HepG2 (cell line): ENCODE measurements at regions not wholly inside any gene's neighbourhood (a gene's known extent, or its start where the extent isn't known, plus 50 kb on each side); places are given as distances from the start of the nearest gene placed in this dataset.

Experiments used
- ATAC-seq: fragments of 200-7000 bp; cut with Tn5 transposase; 3 replicates; pipeline ENCODE4 v1.9.1; 2020; ENCODE audit warnings: mild to moderate bottlenecking, moderate library complexity
- BruUV-seq: library from RNA; stranded (reverse); fragments of 400-500 nt; replicated peaks from 2 replicates; lab custom pipeline; 2021; lab: Mats Ljungman, UMichigan
- CTCF ChIA-PET: fragments of 300-600 bp; formaldehyde crosslinking; extraction: SDS; loops from one replicate; lab custom pipeline; 2021; ENCODE audit warnings: low total read pairs, inconsistent platforms, low intra/inter-chr PET ratio; lab: Yijun Ruan, JAX
- POLR2A ChIA-PET: fragments of 350-600 bp; sonication (Branson Sonifier 250); formaldehyde crosslinking; loops from one replicate; lab custom pipeline; 2020; ENCODE audit warnings: antibody characterized with exemption, inconsistent platforms; lab: Yijun Ruan, JAX
- DNase-seq: peaks from one replicate; pipeline ENCODE4 v3.0.0-alpha.2; 2015; ENCODE audit warnings: low spot score
- FAIRE-seq: peaks from 3 replicates; lab custom pipeline; 2011; peaks lifted over from hg19 to GRCh38; lab: Jason Lieb, UNC
- H2AFZ ChIP-seq: one replicate; pipeline ENCODE4 v1.6.1; 2011; ENCODE audit warnings: low read length, inconsistent platforms
- H3K27ac ChIP-seq: fragments of 300-600 bp; 3 replicates; pipeline ENCODE4 v1.8.0; 2011; ENCODE audit warnings: mixed run types, mild to moderate bottlenecking, mixed read lengths, low read length, inconsistent platforms; ENCODE audit not compliant: insufficient read depth; ENCODE audit errors: extremely low read length
- H3K27me3 ChIP-seq, 2 experiments: fragments of 200-600 bp in 1 of 2; 2 replicates in 1 of 2; 3 replicates in 1 of 2; pipeline versions ENCODE4 v1.6.0 to v1.8.0; 2011; ENCODE audit warnings: low read length in 2 of 2, mild to moderate bottlenecking in 2 of 2, moderate library complexity in 2 of 2, inconsistent platforms in 1 of 2; ENCODE audit not compliant: insufficient read depth in 2 of 2, control insufficient read depth in 1 of 2
- H3K36me3 ChIP-seq, 2 experiments: fragments of 200-600 bp in 1 of 2; replicated peaks in 1 of 2; 2 replicates in 1 of 2; 3 replicates in 1 of 2; pipeline versions ENCODE4 v1.5.1 to v1.8.0; 2011; ENCODE audit warnings: low read length in 2 of 2, inconsistent platforms in 1 of 2; ENCODE audit not compliant: insufficient read depth in 2 of 2, control insufficient read depth in 1 of 2
- H3K4me1 ChIP-seq: 2 replicates; pipeline ENCODE4 v1.5.1; 2012; ENCODE audit warnings: low read length, inconsistent platforms; ENCODE audit not compliant: insufficient read depth
- H3K4me2 ChIP-seq: 2 replicates; pipeline ENCODE4 v1.6.0; 2011; ENCODE audit warnings: low read depth, low read length, inconsistent platforms
- H3K4me3 ChIP-seq, 3 experiments: fragments of 200-600 bp in 1 of 3; sonication (generic), shearing (Covaris generic) in 1 of 3; replicated peaks in 1 of 3; 2 replicates each; pipeline ENCODE4 v1.5.1; 2011 to 2016; ENCODE audit warnings: low read length in 3 of 3, inconsistent platforms in 2 of 3, low read depth in 2 of 3, mild to moderate bottlenecking in 2 of 3, control low read depth in 1 of 3, mixed read lengths in 1 of 3; ENCODE audit not compliant: insufficient read depth in 1 of 3
- H3K79me2 ChIP-seq: one replicate; pipeline ENCODE4 v1.6.1; 2011; ENCODE audit warnings: low read length, inconsistent platforms; ENCODE audit not compliant: insufficient read depth
- H3K9ac ChIP-seq: 2 replicates; pipeline ENCODE4 v1.6.0; 2011; ENCODE audit warnings: mild to moderate bottlenecking, low read depth, low read length, inconsistent platforms; ENCODE audit not compliant: insufficient read depth
- H3K9me3 ChIP-seq: 2 replicates; pipeline ENCODE4 v1.5.1; 2012; ENCODE audit warnings: mild to moderate bottlenecking, low read length
- H4K20me1 ChIP-seq: 2 replicates; pipeline ENCODE4 v1.6.0; 2011; ENCODE audit warnings: inconsistent platforms, mild to moderate bottlenecking, low read length, moderate library complexity; ENCODE audit not compliant: insufficient read depth
- DPF2 ChIP-seq: sonication (generic); formaldehyde crosslinking; IDR thresholded peaks from 2 replicates; pipeline ENCODE4 v1.4.0; 2020; ENCODE audit warnings: mild to moderate bottlenecking, low read depth, missing genetic modification reagents, borderline replicate concordance
- FOXM1 ChIP-seq: sonication (generic); formaldehyde crosslinking; IDR thresholded peaks from 2 replicates; pipeline ENCODE4 v1.5.0; 2020; ENCODE audit warnings: missing genetic modification reagents
- HNRNPK ChIP-seq: fragments of 200-400 bp; formaldehyde crosslinking; IDR thresholded peaks from 2 replicates; pipeline ENCODE4 v1.6.1; 2018; ENCODE audit warnings: low read length, low read depth, moderate library complexity, mild to moderate bottlenecking; ENCODE audit not compliant: poor library complexity, severe bottlenecking
- HNRNPUL1 ChIP-seq: fragments of 200-400 bp; formaldehyde crosslinking; IDR thresholded peaks from 2 replicates; pipeline ENCODE4 v1.6.1; 2017; ENCODE audit warnings: low read depth, mild to moderate bottlenecking, low read length, moderate library complexity
- ISX ChIP-seq: sonication (generic); formaldehyde crosslinking; conservative IDR thresholded peaks from 2 replicates; pipeline ENCODE4 v1.5.0; 2020; ENCODE audit warnings: missing genetic modification reagents
- RBM39 ChIP-seq: fragments of 200-400 bp; formaldehyde crosslinking; IDR thresholded peaks from one replicate; pipeline ENCODE4 v1.6.1; 2018; ENCODE audit warnings: antibody characterized with exemption, mild to moderate bottlenecking, low read depth, low read length; ENCODE audit not compliant: poor library complexity, severe bottlenecking
- SAFB2 ChIP-seq: sonication (generic); formaldehyde crosslinking; IDR thresholded peaks from 2 replicates; pipeline ENCODE4 v1.5.1; 2020; ENCODE audit warnings: missing genetic modification reagents, low read depth, mild to moderate bottlenecking, borderline replicate concordance
- TAF15 ChIP-seq: fragments of 200-400 bp; formaldehyde crosslinking; IDR thresholded peaks from one replicate; pipeline ENCODE4 v1.6.1; 2018; ENCODE audit warnings: mild to moderate bottlenecking, low read depth, low read length; ENCODE audit not compliant: poor library complexity, severe bottlenecking
- ZBTB38 ChIP-seq: sonication (generic); formaldehyde crosslinking; IDR thresholded peaks from 2 replicates; pipeline ENCODE4 v1.5.1; 2020; ENCODE audit warnings: mild to moderate bottlenecking, missing genetic modification reagents
- ZNF337 ChIP-seq: sonication (generic); formaldehyde crosslinking; IDR thresholded peaks from 2 replicates; pipeline ENCODE4 v1.5.1; 2020; ENCODE audit warnings: missing genetic modification reagents, low read depth, mild to moderate bottlenecking, borderline replicate concordance
- ZNF430 ChIP-seq: sonication (generic); formaldehyde crosslinking; IDR thresholded peaks from 2 replicates; pipeline ENCODE4 v1.9.0; 2021; ENCODE audit warnings: mild to moderate bottlenecking, missing genetic modification reagents
- ZSCAN20 ChIP-seq: sonication (generic); formaldehyde crosslinking; IDR thresholded peaks from 2 replicates; pipeline ENCODE4 v1.4.0; 2020; ENCODE audit warnings: missing genetic modification reagents, mild to moderate bottlenecking, borderline replicate concordance
- WGBS: methylation state at CpG from one replicate; pipeline ENCODE4 v1.1.6; 2017; ENCODE audit warnings: low lambda C conversion rate; 5-methylcytosine and 5-hydroxymethylcytosine counted together
- in situ Hi-C: cut with HindIII; loops from 2 replicates; pipeline ENCODE4 v1.10.0; 2017; ENCODE audit warnings: low pct_unique_long_range_greater_than_20kb; ENCODE audit not compliant: extremely low pct_ligation_motif_present
- intact Hi-C: fragments of 100-400 bp; cut with micrococcal nuclease; formaldehyde crosslinking; loops from one replicate; pipeline ENCODE4 v1.10.0; 2022; ENCODE audit not compliant: unreplicated experiment
- TF ChIP-seq, protein P1 (sequence below): sonication (generic); formaldehyde crosslinking; IDR thresholded peaks from 2 replicates; pipeline ENCODE4 v1.4.0; 2020; ENCODE audit warnings: mild to moderate bottlenecking, missing genetic modification reagents
- TF ChIP-seq, protein P2 (sequence below): sonication (generic); formaldehyde crosslinking; IDR thresholded peaks from 2 replicates; pipeline ENCODE4 v1.5.1; 2020; ENCODE audit warnings: missing genetic modification reagents, mild to moderate bottlenecking, borderline replicate concordance
- TF ChIP-seq, protein P3 (sequence below): sonication (generic); formaldehyde crosslinking; conservative IDR thresholded peaks from 2 replicates; pipeline ENCODE4 v1.8.1; 2023; ENCODE audit warnings: missing genetic modification reagents
- TF ChIP-seq, protein P4 (sequence below): sonication (generic); formaldehyde crosslinking; IDR thresholded peaks from 2 replicates; pipeline ENCODE4 v1.5.1; 2020; ENCODE audit warnings: missing genetic modification reagents, mild to moderate bottlenecking, borderline replicate concordance

DNA sequence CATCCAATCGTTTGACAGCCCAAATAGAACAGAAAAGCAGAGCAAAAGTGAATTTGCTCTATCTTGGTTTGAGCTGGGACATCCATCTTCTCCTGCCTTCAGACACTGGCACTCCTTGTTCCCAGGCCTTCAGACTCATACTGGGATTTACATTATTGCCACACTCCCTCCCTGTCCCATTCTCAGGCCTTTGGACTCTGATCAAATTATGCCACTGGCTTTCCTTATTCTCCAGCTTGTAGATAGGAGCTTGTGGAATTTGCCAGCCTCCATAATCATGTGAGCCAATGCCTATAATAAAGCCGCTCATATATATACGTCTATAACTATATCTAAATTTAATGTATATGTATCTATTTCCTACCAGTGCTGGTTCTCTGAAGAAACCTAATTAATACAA lies 568.3 kb upstream of the KIRREL3 start:
- in situ Hi-C loops: no loop called here
- intact Hi-C loops: no loop called here
- ChIA-PET CTCF (no interaction called here), POLR2A (no interaction called here)
- no TSS peak for BruUV-seq
- no peaks in the 10 kb centered on the region for H4K20me1 ChIP-seq
- no peaks in the 10 kb centered on the region for H3K27me3 ChIP-seq
- no peaks in the 10 kb centered on the region for H3K4me1 ChIP-seq
- 21% methylated on average over 3 of the region's 3 CpGs for WGBS
- H3K9me3 ChIP-seq: peaks cover 44% of the 10 kb centered on the region
- no peak overlapping the region for H2AFZ ChIP-seq
- no peak overlapping the region for H3K4me2 ChIP-seq
- no peak overlapping the region for H3K27ac ChIP-seq
- FAIRE-seq (no peak), DNase-seq (no peak), ATAC-seq (no peak)
- no peaks in the 10 kb centered on the region for H3K79me2 ChIP-seq
- TF ChIP-seq, protein P1, sequence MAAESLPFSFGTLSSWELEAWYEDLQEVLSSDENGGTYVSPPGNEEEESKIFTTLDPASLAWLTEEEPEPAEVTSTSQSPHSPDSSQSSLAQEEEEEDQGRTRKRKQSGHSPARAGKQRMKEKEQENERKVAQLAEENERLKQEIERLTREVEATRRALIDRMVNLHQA (CRISPR knock-in tag): no peak
- TF ChIP-seq, protein P2, sequence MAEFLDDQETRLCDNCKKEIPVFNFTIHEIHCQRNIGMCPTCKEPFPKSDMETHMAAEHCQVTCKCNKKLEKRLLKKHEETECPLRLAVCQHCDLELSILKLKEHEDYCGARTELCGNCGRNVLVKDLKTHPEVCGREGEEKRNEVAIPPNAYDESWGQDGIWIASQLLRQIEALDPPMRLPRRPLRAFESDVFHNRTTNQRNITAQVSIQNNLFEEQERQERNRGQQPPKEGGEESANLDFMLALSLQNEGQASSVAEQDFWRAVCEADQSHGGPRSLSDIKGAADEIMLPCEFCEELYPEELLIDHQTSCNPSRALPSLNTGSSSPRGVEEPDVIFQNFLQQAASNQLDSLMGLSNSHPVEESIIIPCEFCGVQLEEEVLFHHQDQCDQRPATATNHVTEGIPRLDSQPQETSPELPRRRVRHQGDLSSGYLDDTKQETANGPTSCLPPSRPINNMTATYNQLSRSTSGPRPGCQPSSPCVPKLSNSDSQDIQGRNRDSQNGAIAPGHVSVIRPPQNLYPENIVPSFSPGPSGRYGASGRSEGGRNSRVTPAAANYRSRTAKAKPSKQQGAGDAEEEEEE (CRISPR knock-in tag): no peak
- TF ChIP-seq ZNF337 (CRISPR knock-in tag) (no peak), SAFB2 (no peak), ZNF430 (no peak), TAF15 (no peak), ZSCAN20 (CRISPR knock-in tag) (no peak), ISX (CRISPR knock-in tag) (no peak), FOXM1 (CRISPR knock-in tag) (no peak), HNRNPK (no peak), RBM39 (no peak), ZBTB38 (CRISPR knock-in tag) (no peak), HNRNPUL1 (no peak), DPF2 (no peak)
- TF ChIP-seq, protein P3, sequence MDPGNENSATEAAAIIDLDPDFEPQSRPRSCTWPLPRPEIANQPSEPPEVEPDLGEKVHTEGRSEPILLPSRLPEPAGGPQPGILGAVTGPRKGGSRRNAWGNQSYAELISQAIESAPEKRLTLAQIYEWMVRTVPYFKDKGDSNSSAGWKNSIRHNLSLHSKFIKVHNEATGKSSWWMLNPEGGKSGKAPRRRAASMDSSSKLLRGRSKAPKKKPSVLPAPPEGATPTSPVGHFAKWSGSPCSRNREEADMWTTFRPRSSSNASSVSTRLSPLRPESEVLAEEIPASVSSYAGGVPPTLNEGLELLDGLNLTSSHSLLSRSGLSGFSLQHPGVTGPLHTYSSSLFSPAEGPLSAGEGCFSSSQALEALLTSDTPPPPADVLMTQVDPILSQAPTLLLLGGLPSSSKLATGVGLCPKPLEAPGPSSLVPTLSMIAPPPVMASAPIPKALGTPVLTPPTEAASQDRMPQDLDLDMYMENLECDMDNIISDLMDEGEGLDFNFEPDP (CRISPR knock-in tag): no peak
- TF ChIP-seq, protein P4, sequence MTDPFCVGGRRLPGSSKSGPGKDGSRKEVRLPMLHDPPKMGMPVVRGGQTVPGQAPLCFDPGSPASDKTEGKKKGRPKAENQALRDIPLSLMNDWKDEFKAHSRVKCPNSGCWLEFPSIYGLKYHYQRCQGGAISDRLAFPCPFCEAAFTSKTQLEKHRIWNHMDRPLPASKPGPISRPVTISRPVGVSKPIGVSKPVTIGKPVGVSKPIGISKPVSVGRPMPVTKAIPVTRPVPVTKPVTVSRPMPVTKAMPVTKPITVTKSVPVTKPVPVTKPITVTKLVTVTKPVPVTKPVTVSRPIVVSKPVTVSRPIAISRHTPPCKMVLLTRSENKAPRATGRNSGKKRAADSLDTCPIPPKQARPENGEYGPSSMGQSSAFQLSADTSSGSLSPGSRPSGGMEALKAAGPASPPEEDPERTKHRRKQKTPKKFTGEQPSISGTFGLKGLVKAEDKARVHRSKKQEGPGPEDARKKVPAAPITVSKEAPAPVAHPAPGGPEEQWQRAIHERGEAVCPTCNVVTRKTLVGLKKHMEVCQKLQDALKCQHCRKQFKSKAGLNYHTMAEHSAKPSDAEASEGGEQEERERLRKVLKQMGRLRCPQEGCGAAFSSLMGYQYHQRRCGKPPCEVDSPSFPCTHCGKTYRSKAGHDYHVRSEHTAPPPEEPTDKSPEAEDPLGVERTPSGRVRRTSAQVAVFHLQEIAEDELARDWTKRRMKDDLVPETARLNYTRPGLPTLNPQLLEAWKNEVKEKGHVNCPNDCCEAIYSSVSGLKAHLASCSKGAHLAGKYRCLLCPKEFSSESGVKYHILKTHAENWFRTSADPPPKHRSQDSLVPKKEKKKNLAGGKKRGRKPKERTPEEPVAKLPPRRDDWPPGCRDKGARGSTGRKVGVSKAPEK (CRISPR knock-in tag): no peak
- H3K9ac ChIP-seq: no peak overlapping the region
- H3K36me3 ChIP-seq: no peaks in the 10 kb centered on the region
- H3K4me3 ChIP-seq: no peak overlapping the region
